GM21447 (cell line): ENCODE measurements at regions not wholly inside any gene's neighbourhood (a gene's known extent, or its start where the extent isn't known, plus 50 kb on each side); places are given as distances from the start of the nearest gene placed in this dataset.

ENCODE experiments used
- ATAC-seq: cut with Tn5 transposase; IDR thresholded peaks from one replicate; pipeline ENCODE4 v1.9.1; 2021; ENCODE audit not compliant: unreplicated experiment

GRCh38 chr1:184302346-184302745, 84.5 kb upstream of the C1orf21 start:
- ATAC-seq = no peak

- no peak for ATAC-seq
These were observed 76.5 kb upstream of the C1orf21 start for GRCh38 chr1:184310157-184310819.

- ATAC-seq = no peak
These were observed 75.2 kb upstream of the C1orf21 start for GRCh38 chr1:184311580-184311979.

GRCh38 chr1:184315254-184315653, 71.6 kb upstream of the C1orf21 start:
- ATAC-seq = no peak

- ATAC-seq = no peak
These were observed 67.0 kb upstream of the C1orf21 start for GRCh38 chr1:184319879-184320278.

- no peak for ATAC-seq
These were observed 64.6 kb upstream of the C1orf21 start for GRCh38 chr1:184322253-184322652.

GRCh38 chr1:184324972-184325371, 61.9 kb upstream of the C1orf21 start:
- no peak for ATAC-seq

- no peak for ATAC-seq
These were observed 60.6 kb upstream of the C1orf21 start for GRCh38 chr1:184326278-184326677.

- ATAC-seq = no peak
These were observed 57.4 kb upstream of the C1orf21 start for GRCh38 chr1:184329245-184329953.

- no peak for ATAC-seq
These were observed 56.6 kb upstream of the C1orf21 start for GRCh38 chr1:184329962-184330868.

- ATAC-seq = no peak
These were observed 56.0 kb upstream of the C1orf21 start for GRCh38 chr1:184330875-184331274.
